ENCODE measurements at regions not wholly inside any gene's neighbourhood (a gene's known extent, or its start where the extent isn't known, plus 50 kb on each side); places are given as distances from the start of the nearest gene placed in this dataset.

GRCh38 chr13:37194428-37194861 is 89.0 kb upstream of the CSNK1A1L start:
- Histone ChIP-seq H3K4me3 (replicated peaks in 1 of 3; ENCODE audit: insufficient read depth in 1 of 3, low read depth in 2 of 3, low read length in 3 of 3) (no peak overlapping the region), H3K4me1 (ENCODE audit: insufficient read depth, low read length) (no peaks in the 10 kb centered on the region), H3K27ac (ENCODE audit: extremely low read length, insufficient read depth, low read length) (no peak overlapping the region), H3K79me2 (ENCODE audit: insufficient read depth, low read length) (no peaks in the 10 kb centered on the region), H2AFZ (ENCODE audit: low read length) (no peak overlapping the region), H3K36me3 (replicated peaks in 1 of 2; ENCODE audit: control insufficient read depth in 1 of 2, insufficient read depth in 2 of 2, low read length in 2 of 2) (no peaks in the 10 kb centered on the region), H3K4me2 (ENCODE audit: low read depth, low read length) (no peak overlapping the region), H4K20me1 (ENCODE audit: insufficient read depth, low read length) (no peaks in the 10 kb centered on the region), H3K9ac (ENCODE audit: insufficient read depth, low read depth, low read length) (no peak overlapping the region), H3K9me3 (ENCODE audit: low read length) (no peaks in the 10 kb centered on the region), H3K27me3 (ENCODE audit: control insufficient read depth in 1 of 2, insufficient read depth in 2 of 2, low read length in 2 of 2) (no peaks in the 10 kb centered on the region)
- TF ChIP-seq ZFP36L1 (CRISPR knock-in tag; IDR thresholded peaks at IDR 0.05) (no peak), MTF2 (CRISPR knock-in tag; IDR thresholded peaks at IDR 0.05; ENCODE audit: borderline replicate concordance) (no peak), ZBTB3 (CRISPR knock-in tag; IDR thresholded peaks at IDR 0.05; ENCODE audit: borderline replicate concordance, low read depth) (no peak), DMAP1 (CRISPR knock-in tag; IDR thresholded peaks at IDR 0.05) (no peak), ZNF317 (CRISPR knock-in tag; IDR thresholded peaks at IDR 0.05) (no peak), ETV6 (CRISPR knock-in tag; conservative IDR thresholded peaks at IDR 0.05) (no peak), ZNF563 (CRISPR knock-in tag; IDR thresholded peaks at IDR 0.05) (no peak), PLSCR1 (CRISPR knock-in tag; IDR thresholded peaks at IDR 0.05; ENCODE audit: borderline replicate concordance) (no peak), SMAD3 (CRISPR knock-in tag; IDR thresholded peaks at IDR 0.05) (no peak), ZNF556 (CRISPR knock-in tag; IDR thresholded peaks at IDR 0.05; ENCODE audit: borderline replicate concordance) (no peak)
- TF ChIP-seq, protein P1, sequence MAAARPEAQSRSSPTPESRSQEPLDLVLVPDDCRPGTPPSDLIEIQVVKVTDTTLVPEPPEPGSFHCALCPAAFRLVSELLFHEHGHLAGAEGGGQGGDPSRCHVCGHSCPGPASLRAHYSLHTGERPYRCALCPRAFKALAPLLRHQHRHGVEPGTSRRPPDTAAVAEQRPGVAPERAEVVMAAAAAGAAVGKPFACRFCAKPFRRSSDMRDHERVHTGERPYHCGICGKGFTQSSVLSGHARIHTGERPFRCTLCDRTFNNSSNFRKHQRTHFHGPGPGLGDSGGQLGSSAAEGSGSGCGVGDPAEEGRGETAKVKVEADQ (CRISPR knock-in tag; IDR thresholded peaks at IDR 0.05; ENCODE audit: borderline replicate concordance) = no peak
- TF ChIP-seq, protein P2, sequence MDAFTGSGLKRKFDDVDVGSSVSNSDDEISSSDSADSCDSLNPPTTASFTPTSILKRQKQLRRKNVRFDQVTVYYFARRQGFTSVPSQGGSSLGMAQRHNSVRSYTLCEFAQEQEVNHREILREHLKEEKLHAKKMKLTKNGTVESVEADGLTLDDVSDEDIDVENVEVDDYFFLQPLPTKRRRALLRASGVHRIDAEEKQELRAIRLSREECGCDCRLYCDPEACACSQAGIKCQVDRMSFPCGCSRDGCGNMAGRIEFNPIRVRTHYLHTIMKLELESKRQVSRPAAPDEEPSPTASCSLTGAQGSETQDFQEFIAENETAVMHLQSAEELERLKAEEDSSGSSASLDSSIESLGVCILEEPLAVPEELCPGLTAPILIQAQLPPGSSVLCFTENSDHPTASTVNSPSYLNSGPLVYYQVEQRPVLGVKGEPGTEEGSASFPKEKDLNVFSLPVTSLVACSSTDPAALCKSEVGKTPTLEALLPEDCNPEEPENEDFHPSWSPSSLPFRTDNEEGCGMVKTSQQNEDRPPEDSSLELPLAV (CRISPR knock-in tag; conservative IDR thresholded peaks at IDR 0.05; ENCODE audit: low read depth) = no peak
- ChIA-PET CTCF (ENCODE audit: low intra/inter-chr PET ratio, low total read pairs) (no interaction called here), POLR2A (no interaction called here)
- DNase-seq (ENCODE audit: low spot score) (no peak), FAIRE-seq (no peak), ATAC-seq (no peak)
- 0% methylated on average over 1 of the region's 1 CpG for WGBS (ENCODE audit: low lambda C conversion rate)
- in situ Hi-C loops (cut with HindIII; ENCODE audit: extremely low pct_ligation_motif_present, low pct_unique_long_range_greater_than_20kb) (no loop called here), intact Hi-C loops (cut with micrococcal nuclease; ENCODE audit: unreplicated experiment) (no loop called here)
- no TSS peak for BruUV-seq (replicated peaks)

Measured in HepG2 (cell line).